ENCODE measurements at regions not wholly inside any gene's neighbourhood (a gene's known extent, or its start where the extent isn't known, plus 50 kb on each side); places are given as distances from the start of the nearest gene placed in this dataset.

DNA sequence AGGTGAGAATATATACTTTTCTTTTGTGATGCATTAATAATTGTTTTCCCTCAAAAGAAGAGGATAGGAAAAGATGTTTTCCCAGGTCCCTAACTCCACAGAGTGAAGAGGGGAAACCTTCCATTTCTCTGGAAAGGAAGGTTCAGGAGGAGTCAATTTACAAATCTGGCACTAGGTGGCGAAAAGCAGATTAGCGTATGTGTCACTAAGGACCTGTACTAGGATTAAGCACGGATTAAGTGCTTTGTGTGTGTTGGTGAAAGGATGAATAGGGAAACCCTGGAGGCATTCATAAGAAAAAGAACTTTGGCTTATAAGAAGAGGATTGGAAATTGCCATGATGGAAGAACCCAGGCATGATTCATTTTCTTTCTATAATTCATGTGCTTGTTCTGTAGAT lies 410.1 kb upstream of the PLXNA2 start:
- TF ChIP-seq, protein P1, sequence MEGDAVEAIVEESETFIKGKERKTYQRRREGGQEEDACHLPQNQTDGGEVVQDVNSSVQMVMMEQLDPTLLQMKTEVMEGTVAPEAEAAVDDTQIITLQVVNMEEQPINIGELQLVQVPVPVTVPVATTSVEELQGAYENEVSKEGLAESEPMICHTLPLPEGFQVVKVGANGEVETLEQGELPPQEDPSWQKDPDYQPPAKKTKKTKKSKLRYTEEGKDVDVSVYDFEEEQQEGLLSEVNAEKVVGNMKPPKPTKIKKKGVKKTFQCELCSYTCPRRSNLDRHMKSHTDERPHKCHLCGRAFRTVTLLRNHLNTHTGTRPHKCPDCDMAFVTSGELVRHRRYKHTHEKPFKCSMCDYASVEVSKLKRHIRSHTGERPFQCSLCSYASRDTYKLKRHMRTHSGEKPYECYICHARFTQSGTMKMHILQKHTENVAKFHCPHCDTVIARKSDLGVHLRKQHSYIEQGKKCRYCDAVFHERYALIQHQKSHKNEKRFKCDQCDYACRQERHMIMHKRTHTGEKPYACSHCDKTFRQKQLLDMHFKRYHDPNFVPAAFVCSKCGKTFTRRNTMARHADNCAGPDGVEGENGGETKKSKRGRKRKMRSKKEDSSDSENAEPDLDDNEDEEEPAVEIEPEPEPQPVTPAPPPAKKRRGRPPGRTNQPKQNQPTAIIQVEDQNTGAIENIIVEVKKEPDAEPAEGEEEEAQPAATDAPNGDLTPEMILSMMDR (IDR thresholded peaks at IDR 0.05; ENCODE audit: borderline replicate concordance, extremely low read depth, low read length, poor library complexity, severe bottlenecking) = peak; percentile 61
- TF ChIP-seq EZH2 (IDR thresholded peaks at IDR 0.05; ENCODE audit: borderline replicate concordance, low read depth, low read length, severe bottlenecking) = no peak

Measured in DND-41 (cell line).